Glutamatergic neuron (in vitro differentiated cells): ENCODE measurements at regions not wholly inside any gene's neighbourhood (a gene's known extent, or its start where the extent isn't known, plus 50 kb on each side); places are given as distances from the start of the nearest gene placed in this dataset.
"Not testable (repeated sequence)": the region's sequence is repeated elsewhere in the genome, so short reads cannot be mapped to it uniquely, and the experiment has no call there.

Experiments
- DNase-seq: peaks from one replicate; pipeline ENCODE4 v3.0.0; 2022
- H3K27ac Mint-ChIP-seq: one replicate; pipeline ENCODE4 v1.8.0; 2020; ENCODE audit warnings: mild to moderate bottlenecking, mixed read lengths, inconsistent platforms; ENCODE audit not compliant: unreplicated experiment
- H3K27me3 Mint-ChIP-seq: one replicate; pipeline ENCODE4 v1.8.0; 2020; ENCODE audit warnings: mild to moderate bottlenecking, moderate library complexity, mixed read lengths, inconsistent platforms; ENCODE audit not compliant: unreplicated experiment
- H3K36me3 Mint-ChIP-seq: one replicate; pipeline ENCODE4 v1.8.0; 2020; ENCODE audit warnings: mild to moderate bottlenecking, mixed read lengths, inconsistent platforms; ENCODE audit not compliant: unreplicated experiment
- H3K4me1 Mint-ChIP-seq: one replicate; pipeline ENCODE4 v1.8.0; 2020; ENCODE audit warnings: mild to moderate bottlenecking, low read depth, mixed read lengths, inconsistent platforms; ENCODE audit not compliant: unreplicated experiment
- H3K4me3 Mint-ChIP-seq: one replicate; pipeline ENCODE4 v1.8.0; 2020; ENCODE audit warnings: mild to moderate bottlenecking, mixed read lengths, inconsistent platforms; ENCODE audit not compliant: unreplicated experiment
- H3K9me3 Mint-ChIP-seq: one replicate; pipeline ENCODE4 v1.8.0; 2020; ENCODE audit warnings: mild to moderate bottlenecking, moderate library complexity, mixed read lengths, inconsistent platforms; ENCODE audit not compliant: unreplicated experiment
- CTCF ChIP-seq: fragments of 200-600 bp; sonication (generic); IDR thresholded peaks from one replicate; pipeline ENCODE4 v1.5.0; 2021; ENCODE audit not compliant: partially characterized antibody, unreplicated experiment

- TF ChIP-seq CTCF = no peak
- H3K9me3 Mint-ChIP-seq = no peaks in the 10 kb centered on the region
- DNase-seq = no peak
- no peaks in the 10 kb centered on the region for H3K27me3 Mint-ChIP-seq
- H3K36me3 Mint-ChIP-seq = no peaks in the 10 kb centered on the region
- no peaks in the 10 kb centered on the region for H3K4me1 Mint-ChIP-seq
- no peak overlapping the region for H3K4me3 Mint-ChIP-seq
- H3K27ac Mint-ChIP-seq = no peak overlapping the region
Observed at GRCh38 chr2:195108182-195108581, 548.8 kb upstream of the SLC39A10 start.

GRCh38 chr2:195106681-195107380 is 550.2 kb upstream of the SLC39A10 start:
- Mint-ChIP-seq H3K36me3 (no peaks in the 10 kb centered on the region), H3K9me3 (no peaks in the 10 kb centered on the region)

GRCh38 chr2:195105581-195105980 is 551.4 kb upstream of the SLC39A10 start:
- Mint-ChIP-seq H3K27me3 (no peaks in the 10 kb centered on the region), H3K4me1 (no peaks in the 10 kb centered on the region), H3K36me3 (no peaks in the 10 kb centered on the region), H3K4me3 (no peak overlapping the region), H3K27ac (no peak overlapping the region), H3K9me3 (no peaks in the 10 kb centered on the region)
- TF ChIP-seq CTCF = no peak
- DNase-seq = no peak

More at GRCh38 chr2:195106681-195107380, 550.2 kb upstream of the SLC39A10 start:
- Mint-ChIP-seq H3K4me1 (no peaks in the 10 kb centered on the region), H3K27ac (no peak overlapping the region), H3K27me3 (no peaks in the 10 kb centered on the region), H3K4me3 (no peak overlapping the region)
- no peak for TF ChIP-seq CTCF
- DNase-seq = no peak

- Mint-ChIP-seq H3K27ac (no peak overlapping the region), H3K36me3 (peaks cover 5% of the 10 kb centered on the region), H3K9me3 (no peaks in the 10 kb centered on the region), H3K27me3 (no peaks in the 10 kb centered on the region), H3K4me3 (no peak overlapping the region), H3K4me1 (no peaks in the 10 kb centered on the region)
- TF ChIP-seq CTCF = no peak
- DNase-seq = no peak
Observed at GRCh38 chr2:195094330-195094729, 562.7 kb upstream of the SLC39A10 start.

GRCh38 chr2:195092341-195092740 is 564.7 kb upstream of the SLC39A10 start:
- TF ChIP-seq CTCF = no peak
- Mint-ChIP-seq H3K36me3 (peaks cover 5% of the 10 kb centered on the region), H3K27ac (no peak overlapping the region), H3K9me3 (no peaks in the 10 kb centered on the region), H3K27me3 (no peaks in the 10 kb centered on the region), H3K4me1 (no peaks in the 10 kb centered on the region), H3K4me3 (no peak overlapping the region)
- DNase-seq = no peak

GRCh38 chr2:195072806-195073205 is 584.2 kb upstream of the SLC39A10 start:
- peaks cover 11% of the 10 kb centered on the region for H3K36me3 Mint-ChIP-seq
- H3K27ac Mint-ChIP-seq, H3K9me3 Mint-ChIP-seq, H3K4me3 Mint-ChIP-seq, DNase-seq, H3K27me3 Mint-ChIP-seq, H3K4me1 Mint-ChIP-seq: not testable (repeated sequence)
